Type B pancreatic cell (in vitro differentiated cells): ENCODE measurements at regions not wholly inside any gene's neighbourhood (a gene's known extent, or its start where the extent isn't known, plus 50 kb on each side); places are given as distances from the start of the nearest gene placed in this dataset.

ENCODE experiments used
- DNase-seq: peaks from one replicate; pipeline ENCODE4 v3.0.0; 2021; ENCODE audit warnings: mixed read lengths; ENCODE audit not compliant: unreplicated experiment; ENCODE audit errors: extremely low spot score
- H3K27ac Mint-ChIP-seq: 2 replicates; pipeline ENCODE4 v1.8.0; 2021; ENCODE audit warnings: mild to moderate bottlenecking, mixed read lengths
- H3K27me3 Mint-ChIP-seq: 2 replicates; pipeline ENCODE4 v1.8.0; 2021; ENCODE audit warnings: mixed read lengths
- H3K36me3 Mint-ChIP-seq: 2 replicates; pipeline ENCODE4 v1.8.0; 2021; ENCODE audit warnings: mixed read lengths
- H3K4me1 Mint-ChIP-seq: one replicate; pipeline ENCODE4 v1.8.0; 2021; ENCODE audit warnings: mixed read lengths; ENCODE audit not compliant: unreplicated experiment
- H3K4me3 Mint-ChIP-seq: 2 replicates; pipeline ENCODE4 v1.8.0; 2021; ENCODE audit warnings: mild to moderate bottlenecking, mixed read lengths
- H3K9me3 Mint-ChIP-seq: 2 replicates; pipeline ENCODE4 v1.8.0; 2021; ENCODE audit warnings: mixed read lengths
- TF ChIP-seq, protein P1 (sequence below): fragments of 200-600 bp; sonication (generic); conservative IDR thresholded peaks from 2 replicates; pipeline ENCODE4 v1.5.0; 2021; ENCODE audit warnings: antibody characterized with exemption, mild to moderate bottlenecking

DNA sequence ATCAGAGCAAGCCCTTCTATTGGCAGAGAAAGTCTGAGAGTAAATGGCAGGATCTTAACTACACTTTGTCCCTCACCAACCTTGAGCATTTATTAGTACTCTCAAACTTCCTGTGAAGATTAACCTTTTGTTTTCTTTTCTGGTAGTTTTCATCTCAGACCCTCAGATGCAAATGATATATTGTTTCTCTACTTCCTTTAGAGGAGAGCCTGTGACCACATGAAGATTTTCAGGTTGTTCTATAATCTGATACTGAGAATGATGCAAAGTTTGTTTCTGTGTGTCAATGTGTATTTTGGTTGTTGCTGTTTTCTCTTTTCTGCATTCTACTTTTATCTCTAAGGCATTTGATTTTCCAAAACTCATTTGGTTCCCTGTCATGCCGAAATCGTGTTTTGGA lies 165.8 kb upstream of the CYSLTR1 start:
- TF ChIP-seq, protein P1, sequence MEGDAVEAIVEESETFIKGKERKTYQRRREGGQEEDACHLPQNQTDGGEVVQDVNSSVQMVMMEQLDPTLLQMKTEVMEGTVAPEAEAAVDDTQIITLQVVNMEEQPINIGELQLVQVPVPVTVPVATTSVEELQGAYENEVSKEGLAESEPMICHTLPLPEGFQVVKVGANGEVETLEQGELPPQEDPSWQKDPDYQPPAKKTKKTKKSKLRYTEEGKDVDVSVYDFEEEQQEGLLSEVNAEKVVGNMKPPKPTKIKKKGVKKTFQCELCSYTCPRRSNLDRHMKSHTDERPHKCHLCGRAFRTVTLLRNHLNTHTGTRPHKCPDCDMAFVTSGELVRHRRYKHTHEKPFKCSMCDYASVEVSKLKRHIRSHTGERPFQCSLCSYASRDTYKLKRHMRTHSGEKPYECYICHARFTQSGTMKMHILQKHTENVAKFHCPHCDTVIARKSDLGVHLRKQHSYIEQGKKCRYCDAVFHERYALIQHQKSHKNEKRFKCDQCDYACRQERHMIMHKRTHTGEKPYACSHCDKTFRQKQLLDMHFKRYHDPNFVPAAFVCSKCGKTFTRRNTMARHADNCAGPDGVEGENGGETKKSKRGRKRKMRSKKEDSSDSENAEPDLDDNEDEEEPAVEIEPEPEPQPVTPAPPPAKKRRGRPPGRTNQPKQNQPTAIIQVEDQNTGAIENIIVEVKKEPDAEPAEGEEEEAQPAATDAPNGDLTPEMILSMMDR: no peak
- Mint-ChIP-seq H3K4me3 (no peak overlapping the region), H3K27me3 (no peaks in the 10 kb centered on the region), H3K9me3 (no peaks in the 10 kb centered on the region), H3K27ac (no peak overlapping the region), H3K36me3 (no peaks in the 10 kb centered on the region), H3K4me1 (no peaks in the 10 kb centered on the region)
- no peak for DNase-seq

DNA sequence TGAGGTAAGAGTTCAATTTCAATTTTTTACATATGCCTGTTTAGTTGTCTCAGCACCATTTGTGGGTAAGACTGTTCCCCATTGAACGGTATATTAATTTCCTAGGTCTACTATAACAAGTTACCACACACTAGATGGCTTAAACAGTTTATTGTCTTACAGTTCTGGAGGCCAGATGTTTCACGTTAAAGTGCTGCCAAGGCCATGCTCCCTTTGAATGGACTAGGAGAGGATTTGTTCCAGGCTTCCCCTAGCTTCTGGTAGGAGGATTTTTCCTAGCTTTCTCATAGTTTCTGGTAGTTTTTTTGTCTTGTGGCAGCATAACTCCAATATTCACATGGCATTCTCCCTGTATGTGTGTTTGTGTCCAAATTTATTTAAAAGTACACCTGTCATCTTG lies 149.3 kb upstream of the CYSLTR1 start:
- H3K27me3 Mint-ChIP-seq: no peaks in the 10 kb centered on the region
- no peak overlapping the region for H3K4me3 Mint-ChIP-seq
- TF ChIP-seq, protein P1: no peak
- no peaks in the 10 kb centered on the region for H3K36me3 Mint-ChIP-seq
- no peak for DNase-seq
- no peak overlapping the region for H3K27ac Mint-ChIP-seq
- peaks cover 7% of the 10 kb centered on the region for H3K9me3 Mint-ChIP-seq
- H3K4me1 Mint-ChIP-seq: no peaks in the 10 kb centered on the region

DNA sequence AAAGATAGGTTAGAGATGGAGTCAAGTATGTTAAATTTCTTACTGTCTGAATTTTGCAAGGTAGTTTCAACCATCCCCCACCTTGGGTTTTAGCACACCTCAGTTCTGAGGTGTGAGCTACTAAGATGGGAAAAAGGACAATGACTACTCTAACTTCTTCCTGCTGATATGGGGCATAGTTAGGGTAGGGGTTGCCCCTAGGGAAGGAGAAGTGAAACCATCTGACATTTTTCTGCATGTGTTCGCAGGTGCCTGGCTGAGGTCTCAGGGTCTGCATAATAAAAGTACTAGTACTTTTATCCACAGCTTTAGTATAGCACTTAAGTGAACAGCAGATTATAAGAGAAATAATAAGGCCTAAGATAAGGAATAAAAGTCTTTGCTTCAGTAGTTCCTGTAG lies 129.5 kb upstream of the CYSLTR1 start:
- no peaks in the 10 kb centered on the region for H3K27me3 Mint-ChIP-seq
- H3K4me1 Mint-ChIP-seq: no peaks in the 10 kb centered on the region
- no peak for DNase-seq
- no peaks in the 10 kb centered on the region for H3K9me3 Mint-ChIP-seq
- TF ChIP-seq, protein P1: no peak
- no peak overlapping the region for H3K4me3 Mint-ChIP-seq
- no peaks in the 10 kb centered on the region for H3K36me3 Mint-ChIP-seq
- H3K27ac Mint-ChIP-seq: no peak overlapping the region

DNA sequence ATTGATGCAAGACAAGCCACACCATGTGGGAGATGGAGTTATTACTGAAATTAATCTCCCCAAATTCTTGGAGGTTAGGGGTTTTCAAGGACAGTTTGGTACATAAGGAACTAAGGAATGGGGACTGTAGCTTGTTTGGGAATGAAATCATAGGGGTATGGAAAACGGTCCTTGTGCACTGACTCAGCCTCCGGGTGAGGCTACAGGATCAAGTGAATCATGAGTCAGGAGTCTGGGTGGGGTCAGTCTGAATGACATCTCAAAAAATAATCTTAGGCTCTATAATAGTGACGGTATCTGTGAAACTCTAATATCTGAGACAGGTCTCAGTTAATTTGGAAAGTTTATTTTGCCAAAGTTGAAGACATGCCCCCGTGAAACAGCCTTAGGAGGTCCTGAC lies 128.5 kb upstream of the CYSLTR1 start:
- no peak overlapping the region for H3K27ac Mint-ChIP-seq
- no peaks in the 10 kb centered on the region for H3K4me1 Mint-ChIP-seq
- DNase-seq: no peak
- H3K36me3 Mint-ChIP-seq: no peaks in the 10 kb centered on the region
- H3K27me3 Mint-ChIP-seq: no peaks in the 10 kb centered on the region
- no peak overlapping the region for H3K4me3 Mint-ChIP-seq
- no peaks in the 10 kb centered on the region for H3K9me3 Mint-ChIP-seq
- TF ChIP-seq, protein P1: no peak

DNA sequence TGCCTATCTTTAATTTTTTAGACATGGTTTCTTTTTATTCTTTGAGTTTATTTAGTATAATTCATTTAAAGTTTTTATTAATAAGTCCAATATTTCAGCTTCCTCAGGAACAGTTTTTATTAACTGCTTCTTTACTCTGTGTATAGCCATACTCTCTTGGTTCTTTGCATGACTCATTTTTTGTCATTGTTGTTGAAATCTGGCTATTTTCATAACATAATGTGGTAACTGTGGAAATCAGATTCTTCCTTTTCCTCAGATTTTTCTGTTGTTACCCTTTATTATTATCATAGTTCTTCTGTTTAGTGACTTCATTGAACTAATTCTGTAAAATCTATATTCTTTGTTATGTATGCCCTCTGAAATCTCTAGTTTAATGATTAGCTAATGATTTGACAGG lies 124.9 kb upstream of the CYSLTR1 start:
- no peaks in the 10 kb centered on the region for H3K9me3 Mint-ChIP-seq

More for the DNA sequence above, 124.9 kb upstream of the CYSLTR1 start:
- Mint-ChIP-seq H3K36me3 (no peaks in the 10 kb centered on the region), H3K4me3 (no peak overlapping the region), H3K4me1 (no peaks in the 10 kb centered on the region), H3K27ac (no peak overlapping the region), H3K27me3 (no peaks in the 10 kb centered on the region)
- no peak for DNase-seq
- TF ChIP-seq, protein P1: no peak
